GM19452 (cell line): ENCODE measurements at regions not wholly inside any gene's neighbourhood (a gene's known extent, or its start where the extent isn't known, plus 50 kb on each side); places are given as distances from the start of the nearest gene placed in this dataset.
"Not testable (repeated sequence)": the region's sequence is repeated elsewhere in the genome, so short reads cannot be mapped to it uniquely, and the experiment has no call there.

Experiments used
- ATAC-seq: cut with Tn5 transposase; IDR thresholded peaks from one replicate; pipeline ENCODE4 v1.9.1; 2021; ENCODE audit not compliant: unreplicated experiment

DNA sequence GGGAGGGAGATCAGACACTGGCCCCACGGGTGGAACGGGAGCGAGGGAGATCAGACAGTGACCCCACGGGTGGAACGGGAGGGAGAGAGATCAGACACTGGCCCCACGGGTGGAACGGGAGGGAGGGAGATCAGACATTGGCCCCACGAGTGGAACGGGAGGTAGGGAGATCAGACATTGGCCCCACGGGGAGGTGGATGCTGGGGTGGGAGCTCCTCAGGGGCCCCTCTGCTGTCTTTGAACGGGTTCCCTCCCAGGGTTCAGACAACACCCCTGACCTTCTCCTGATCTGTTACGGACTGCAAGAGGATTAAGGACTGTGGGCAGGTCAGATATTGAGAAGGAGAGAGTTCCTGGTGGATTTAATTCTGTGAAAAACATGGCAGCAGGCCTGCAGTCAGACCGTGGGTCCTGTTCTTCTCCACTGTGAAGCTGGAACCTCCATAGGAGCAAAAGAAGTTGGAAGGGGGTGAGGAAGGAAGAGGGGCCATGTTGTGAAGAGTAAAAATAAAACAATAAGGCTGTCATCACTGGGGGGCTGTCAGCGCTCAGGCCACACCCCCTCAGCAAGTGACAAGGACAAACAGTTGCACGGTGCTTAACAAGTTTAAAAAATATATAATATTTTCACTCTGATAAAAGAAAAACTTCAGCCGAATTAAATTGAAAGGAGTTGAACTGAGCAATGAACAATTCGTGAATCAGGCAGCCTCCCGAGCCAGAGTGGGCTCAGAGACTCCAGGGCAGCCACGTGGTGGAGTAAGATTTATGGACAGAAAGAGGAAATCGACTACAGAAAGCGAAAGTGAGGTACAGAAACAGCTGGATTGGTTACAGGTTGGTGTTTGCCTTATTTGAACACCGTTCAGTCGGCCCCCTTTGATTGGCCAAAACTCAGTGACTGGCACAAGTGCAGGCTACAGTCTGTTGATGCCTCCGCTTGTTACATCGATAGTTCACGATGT lies 348.7 kb upstream of the TNRC6C start:
- ATAC-seq: no peak

DNA sequence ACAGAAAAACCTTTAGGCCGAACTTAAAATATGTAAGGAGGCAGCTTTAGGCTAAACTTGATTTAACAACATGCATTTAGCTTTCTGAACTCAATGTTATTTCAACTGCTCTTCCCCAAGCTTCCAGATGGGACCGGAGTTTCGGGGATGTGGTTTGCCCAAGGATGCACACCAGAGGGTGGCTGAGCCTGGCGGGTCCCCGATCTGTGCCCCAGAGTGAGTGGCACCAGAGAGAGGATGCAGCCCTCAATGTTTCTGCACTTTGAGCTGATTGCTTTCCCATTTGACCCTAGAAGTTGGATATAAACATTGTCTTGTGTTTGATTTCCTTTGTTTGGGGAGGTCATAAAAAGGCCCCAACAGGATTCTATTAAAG lies 348.0 kb upstream of the TNRC6C start:
- no peak for ATAC-seq

DNA sequence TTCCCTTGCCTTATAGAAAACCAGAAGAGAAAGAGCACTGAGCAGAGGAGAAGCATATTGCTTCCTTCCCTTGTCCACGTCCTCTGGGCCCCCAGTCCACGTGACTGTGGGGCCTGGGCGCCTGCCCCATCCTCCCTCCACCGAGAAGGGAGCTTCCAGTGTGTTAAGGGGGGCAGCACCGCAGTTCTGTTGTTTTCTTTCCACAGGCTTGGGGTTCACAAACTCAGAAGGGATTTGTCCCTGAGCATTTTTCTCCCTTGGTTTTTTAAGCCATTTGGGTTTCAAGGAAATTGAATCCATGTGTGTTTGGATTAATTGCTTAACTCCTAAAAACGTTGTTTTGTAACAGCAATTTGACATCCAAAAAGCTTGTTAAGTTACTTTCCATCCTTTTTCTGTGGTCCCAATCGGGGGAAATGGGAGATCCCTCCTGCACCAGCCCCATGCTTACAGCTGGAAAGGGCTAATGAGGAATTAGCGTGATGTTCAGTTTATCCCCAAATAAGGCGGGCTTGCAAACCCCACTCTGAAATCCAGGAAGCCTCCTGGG lies 347.5 kb upstream of the TNRC6C start:
- ATAC-seq: no peak

DNA sequence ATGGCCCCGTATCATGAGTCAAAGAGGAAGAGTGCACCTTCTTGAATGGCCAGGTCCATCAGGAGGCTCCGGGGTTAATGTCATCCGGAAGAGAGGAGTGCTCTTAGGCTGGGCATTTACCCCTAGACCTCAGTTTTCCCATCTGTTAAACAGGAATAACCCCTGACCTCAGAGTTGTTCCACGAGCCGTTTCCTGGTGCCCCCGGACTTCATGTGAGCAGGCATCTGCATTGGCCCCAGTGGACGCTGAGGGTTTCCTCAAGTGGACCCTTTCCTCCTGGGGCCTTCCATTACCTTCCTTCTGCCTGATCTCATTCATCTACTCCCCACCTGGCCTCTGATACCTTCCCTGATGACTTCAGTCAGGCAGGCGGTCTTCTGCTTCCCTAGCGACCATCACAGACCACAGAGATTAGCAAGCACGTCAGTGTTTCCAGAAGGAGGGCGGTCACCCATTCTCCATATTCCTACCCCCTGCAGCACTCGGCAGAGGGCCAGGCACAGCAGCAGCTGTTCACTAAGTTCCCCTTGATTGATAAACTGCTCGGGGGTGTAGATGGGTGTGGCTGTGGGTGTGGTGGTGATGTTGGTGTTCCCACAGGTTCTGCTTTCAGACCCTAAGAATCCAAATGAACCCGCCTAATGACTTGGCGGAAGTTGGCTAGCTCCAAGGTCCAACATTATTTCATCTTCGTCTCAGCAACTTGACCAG lies 346.6 kb upstream of the TNRC6C start:
- ATAC-seq: no peak

DNA sequence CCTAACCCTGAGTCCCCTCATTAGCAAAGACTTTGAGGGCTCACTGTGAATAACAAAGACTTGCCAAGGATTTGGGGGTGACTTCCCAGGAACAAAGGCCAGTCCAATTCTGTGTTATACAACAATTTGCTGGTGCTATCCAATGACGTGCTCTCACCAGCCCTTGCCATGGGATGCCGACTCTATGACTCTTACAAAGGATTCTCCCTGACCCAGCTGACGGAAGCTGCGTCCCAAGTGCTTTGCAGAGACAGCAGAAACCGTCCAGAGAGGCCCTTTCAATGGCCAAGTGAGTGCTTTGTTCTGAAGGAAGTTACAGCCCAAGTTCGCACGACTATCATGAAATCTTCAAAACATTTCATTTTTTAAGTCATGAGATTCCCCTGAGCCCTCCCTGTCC lies 345.3 kb upstream of the TNRC6C start:
- no peak for ATAC-seq

DNA sequence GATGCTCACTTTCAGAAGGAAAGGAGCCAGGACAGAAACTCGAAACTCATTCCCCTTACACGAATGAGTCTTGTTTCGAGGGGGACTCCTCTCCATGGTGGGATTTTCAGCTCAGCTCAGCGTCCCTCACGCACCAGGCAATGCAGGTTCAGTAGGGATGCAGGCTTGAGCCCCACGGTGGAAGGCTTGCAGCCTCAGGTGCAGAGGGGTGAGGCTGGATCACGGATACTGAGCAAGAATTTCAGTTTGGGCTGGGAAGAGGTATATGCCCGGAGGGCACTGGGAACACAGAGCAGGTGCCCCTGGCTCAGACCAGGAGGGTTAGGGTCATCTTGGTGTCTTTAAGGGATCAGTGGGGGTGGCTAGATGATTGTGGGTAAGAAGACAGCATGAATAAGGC lies 344.9 kb upstream of the TNRC6C start:
- ATAC-seq: no peak

DNA sequence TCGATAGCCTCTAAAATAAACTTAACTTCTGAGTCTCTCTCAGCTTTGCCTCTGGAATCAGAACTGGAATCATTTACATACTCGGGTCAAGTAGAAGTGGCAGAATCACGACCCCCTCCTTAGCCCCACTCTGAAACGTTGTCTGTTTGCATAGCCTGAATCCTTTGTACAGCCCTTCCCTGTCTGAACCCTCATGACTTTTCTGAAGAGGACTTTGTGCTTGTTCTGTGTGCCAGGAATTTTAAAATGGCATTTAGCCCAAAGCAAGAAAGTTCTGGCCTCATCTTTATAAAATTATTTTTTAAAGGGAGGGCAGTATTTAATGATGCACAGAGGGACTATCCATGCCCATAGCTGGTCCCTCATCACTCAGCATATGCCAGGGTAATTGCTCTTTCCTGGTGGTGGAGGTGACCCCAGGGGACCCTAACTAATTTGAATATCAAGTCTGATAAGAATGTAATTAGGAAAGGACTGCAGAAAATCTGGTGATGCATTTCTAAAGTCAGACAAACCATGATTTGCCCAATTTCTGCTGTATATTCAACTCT lies 342.7 kb upstream of the TNRC6C start:
- ATAC-seq: no peak

DNA sequence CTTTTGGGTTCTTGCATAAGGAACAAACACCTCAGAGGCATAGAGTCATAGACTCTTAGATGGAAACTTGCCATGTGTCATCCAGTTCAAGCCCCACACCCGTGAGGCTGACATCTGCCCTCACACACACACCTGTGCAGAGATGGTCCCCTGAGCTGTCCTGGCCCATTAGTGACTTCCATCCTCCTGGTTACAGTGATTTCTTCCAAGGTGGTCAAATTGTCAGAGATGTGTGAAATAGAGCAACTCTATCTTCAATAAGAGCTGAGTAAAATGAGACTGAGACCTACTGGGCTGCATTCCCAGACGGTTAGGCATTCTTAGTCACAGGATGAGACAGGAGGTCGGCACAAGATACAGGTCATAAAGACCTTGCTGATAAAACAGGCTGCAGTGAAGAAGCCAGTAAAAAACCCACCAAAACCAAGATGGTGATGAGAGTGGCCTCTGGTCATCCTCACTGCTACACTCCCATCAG lies 342.2 kb upstream of the TNRC6C start:
- no peak for ATAC-seq

DNA sequence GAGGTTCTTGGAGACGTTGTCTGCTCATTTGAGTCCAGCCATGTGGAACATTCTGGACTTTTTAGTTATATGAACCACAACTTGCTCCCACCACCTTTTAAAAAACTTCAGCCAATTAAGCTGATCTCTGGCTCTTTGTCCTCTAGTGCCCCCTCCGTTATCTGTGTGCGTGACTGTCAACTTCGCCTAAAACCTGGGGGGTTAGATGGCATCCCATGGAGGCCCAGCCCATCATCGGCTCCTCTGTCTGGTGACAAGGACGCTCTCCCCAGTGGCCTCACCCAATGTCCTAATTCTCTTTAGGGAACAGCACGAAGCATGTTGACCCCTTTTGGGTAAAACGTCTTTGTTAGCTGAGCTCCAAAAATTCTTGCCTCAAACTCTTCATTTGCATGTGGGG lies 341.0 kb upstream of the TNRC6C start:
- no peak for ATAC-seq

DNA sequence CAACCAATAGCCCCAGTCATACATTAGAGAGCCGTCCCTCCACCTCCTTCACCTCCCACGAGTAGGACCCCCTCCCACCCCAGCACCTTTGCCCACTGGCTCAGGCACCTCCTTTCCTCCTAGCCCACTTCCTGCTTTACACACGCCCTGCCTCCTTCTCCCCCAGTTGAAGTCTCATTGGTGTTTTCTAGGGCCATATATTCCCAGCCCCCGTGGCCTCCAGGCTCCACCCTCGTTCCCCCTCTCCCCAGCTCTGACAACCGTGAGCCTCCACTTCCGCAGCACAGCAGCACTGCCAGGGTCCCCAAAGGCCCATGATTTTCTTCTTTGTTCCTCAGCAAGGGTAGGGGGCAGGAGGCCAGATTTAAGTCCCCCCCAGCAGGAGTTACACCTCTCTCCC lies 340.3 kb upstream of the TNRC6C start:
- ATAC-seq: no peak

DNA sequence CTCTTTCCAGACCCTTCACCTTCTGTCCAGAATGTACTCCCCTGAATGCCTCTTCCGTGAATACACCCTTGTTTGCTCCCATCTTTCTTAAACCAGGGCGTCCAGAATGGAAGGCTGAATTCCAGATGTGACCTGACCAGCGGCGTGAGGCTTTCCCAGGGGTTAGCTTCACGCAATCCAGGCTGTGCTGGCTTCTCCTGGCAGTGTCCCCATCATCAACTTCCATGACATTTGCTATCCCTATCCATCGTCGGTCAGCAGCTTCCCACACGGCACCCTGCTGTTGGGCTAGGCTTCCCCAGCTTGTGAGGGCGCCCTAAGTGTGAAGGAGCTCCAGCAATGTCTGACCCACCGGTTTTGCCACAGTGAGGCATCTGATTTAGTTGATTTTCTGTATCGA lies 339.8 kb upstream of the TNRC6C start:
- no peak for ATAC-seq

DNA sequence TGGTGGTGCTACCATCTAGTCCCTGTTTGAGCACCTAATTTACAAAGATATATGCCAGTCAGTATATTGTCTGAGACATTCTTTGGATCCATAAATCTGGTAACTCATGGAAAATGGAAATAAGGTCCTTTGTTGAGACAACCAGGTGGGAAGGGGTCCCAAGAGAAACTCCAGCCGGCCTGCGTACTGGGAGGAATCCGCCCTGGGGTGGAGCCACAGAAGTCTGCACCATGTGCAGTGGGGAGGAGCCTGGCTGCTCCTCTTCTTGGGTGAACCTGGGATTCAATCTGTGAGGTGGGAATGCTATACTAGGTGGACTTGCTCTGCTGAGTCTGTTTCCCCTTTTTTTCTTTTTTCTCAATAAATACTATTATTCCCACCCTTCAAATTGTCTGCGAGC lies 339.2 kb upstream of the TNRC6C start:
- no peak for ATAC-seq

DNA sequence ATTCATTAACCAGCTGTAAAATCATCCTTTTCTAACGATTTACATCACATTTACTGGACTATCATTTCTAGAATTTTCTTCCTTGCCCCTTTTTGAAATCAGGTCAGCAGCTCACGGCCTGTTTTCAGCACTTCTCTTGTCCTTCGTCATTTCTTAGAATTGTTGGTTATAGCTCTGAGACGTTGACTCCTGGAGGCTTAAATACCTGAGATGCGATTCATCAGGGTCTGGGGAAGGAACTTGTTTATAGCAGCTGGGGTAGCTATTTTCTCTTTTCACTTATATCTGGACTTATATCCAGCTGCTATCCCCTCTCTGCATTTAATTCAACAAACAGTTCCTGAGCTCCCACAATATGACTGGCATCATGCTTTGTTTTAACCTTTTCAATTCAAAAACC lies 338.7 kb upstream of the TNRC6C start:
- ATAC-seq: no peak

DNA sequence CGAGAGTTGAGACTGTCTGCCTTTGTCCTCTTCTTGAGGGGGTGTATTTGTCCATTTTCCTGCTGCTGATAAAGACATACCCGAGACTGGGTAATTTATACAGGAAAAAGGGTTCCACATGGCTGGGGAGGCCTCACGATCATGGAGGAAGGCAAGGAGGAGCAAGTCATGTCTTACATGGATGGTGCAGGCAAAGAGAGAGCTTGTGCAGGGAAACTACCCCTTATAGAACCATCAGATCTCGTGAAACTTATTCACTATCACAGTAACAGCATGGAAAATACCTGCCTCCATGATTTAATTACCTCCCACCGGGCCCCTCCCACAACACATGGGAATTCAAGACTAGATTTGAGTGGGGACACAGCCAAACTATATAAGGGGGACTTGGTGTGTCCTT lies 338.2 kb upstream of the TNRC6C start:
- ATAC-seq: no peak

DNA sequence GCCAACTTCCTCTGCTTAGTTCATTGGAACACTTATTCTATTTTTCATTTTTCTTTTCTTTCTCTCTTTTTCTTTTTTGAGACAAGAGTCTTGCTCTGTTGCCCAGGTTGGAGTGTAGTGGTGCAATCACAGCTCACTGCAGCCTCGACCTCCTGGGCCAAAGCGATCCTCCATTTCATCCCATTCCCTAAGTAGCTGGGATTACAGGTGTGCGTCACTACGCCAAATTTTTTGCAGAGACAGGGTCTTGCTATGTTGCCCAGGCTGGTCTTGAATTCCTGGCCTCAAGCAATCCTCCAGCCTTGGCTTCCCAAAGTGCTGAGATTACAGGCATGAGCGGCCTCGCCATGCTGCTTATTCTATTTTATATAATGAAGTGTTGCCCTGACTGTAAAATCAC lies 336.4 kb upstream of the TNRC6C start:
- not testable (repeated sequence) for ATAC-seq

DNA sequence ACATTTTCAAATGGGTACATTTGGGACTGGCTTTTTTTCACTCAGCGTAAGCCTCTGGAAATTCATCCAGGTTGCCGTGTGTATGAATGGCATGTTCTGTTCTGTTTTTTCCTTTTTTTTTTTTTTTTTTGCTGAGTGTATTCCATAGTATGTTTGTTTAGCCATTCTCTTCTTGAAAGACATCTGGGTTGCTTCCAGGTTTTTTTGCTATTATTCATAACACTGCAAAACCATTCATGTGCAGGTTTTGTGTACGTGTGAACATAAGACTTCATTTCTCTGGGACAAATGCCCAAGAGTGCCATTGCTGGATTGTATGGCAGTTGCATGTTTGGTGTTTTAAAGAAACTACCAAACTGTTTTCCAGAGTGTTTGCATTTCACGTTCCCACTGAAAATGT lies 335.9 kb upstream of the TNRC6C start:
- no peak for ATAC-seq

DNA sequence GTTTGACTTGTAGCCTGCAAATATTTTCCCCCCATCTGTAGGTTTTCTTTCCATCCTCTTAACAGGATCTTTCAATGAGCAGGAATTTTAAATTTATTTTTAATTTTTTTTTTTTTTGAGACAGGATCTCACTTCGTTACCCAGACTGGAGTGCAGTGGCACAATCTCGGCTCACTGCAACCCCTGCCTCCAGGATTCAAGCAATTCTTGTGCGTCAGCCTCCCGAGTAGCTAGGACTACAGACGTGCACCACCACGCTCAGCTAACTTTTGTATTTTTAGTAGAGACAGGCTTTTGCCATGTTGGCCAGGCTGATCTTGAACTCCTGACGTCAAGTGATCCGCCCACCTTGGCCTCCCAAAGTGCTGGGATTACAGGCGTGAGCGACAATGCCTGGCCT lies 335.2 kb upstream of the TNRC6C start:
- not testable (repeated sequence) for ATAC-seq

DNA sequence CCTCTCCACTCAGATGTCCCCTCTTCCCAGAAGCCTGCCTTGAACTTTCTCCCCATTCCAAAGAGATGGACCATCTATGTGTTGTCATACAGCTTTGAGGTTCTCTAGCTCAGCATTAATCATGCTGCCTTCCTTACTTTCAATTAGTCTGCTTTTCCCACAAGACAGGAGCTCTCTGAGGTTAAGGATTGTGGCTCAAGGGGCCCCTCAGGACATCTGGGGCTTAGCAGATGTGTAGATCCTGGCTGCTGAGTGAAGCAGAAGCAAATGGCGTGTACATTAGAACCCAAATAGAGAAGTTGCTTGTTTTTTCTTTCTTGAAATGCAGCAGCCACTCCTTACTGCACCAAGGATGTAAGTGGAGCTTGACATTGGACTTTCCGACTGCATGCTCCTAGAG lies 330.5 kb upstream of the TNRC6C start:
- ATAC-seq: no peak

DNA sequence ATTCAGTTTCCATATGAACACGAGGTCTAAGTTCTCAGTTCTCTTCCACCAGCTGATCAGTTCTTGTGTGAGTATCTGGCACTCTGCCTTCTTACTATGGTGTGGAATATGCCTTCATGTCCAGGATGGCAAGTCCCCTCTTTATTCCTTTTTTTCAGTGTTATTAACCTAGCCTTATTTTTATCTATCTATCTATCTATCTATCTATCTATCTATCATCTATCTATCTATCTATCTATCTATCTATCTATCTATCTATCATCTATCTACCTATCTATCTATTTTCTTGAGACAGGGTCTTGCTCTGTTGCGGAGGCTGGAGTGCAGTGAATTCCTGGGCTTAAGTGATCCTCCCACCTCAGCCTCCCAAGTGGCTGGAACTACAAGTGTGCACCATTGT lies 329.2 kb upstream of the TNRC6C start:
- not testable (repeated sequence) for ATAC-seq

DNA sequence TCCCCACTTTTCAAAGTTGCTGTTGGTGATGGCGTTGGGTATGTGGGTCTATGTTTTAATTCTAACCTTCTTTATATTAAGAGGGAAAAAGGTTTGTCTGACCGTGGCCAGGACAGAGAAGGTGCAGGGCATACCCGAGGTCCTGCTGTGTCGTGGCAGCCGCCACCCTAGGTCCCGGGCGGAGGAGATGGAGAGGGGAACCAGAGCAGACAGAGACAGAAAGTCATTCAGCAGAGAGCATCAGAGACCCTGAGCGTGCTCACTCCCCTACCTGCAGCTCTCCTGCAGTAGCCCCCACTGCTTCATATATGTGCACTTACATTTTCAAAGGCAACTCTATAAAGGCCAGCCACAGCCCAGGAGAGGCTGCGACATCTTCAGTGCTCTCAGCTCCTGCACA lies 327.2 kb upstream of the TNRC6C start:
- ATAC-seq: no peak

DNA sequence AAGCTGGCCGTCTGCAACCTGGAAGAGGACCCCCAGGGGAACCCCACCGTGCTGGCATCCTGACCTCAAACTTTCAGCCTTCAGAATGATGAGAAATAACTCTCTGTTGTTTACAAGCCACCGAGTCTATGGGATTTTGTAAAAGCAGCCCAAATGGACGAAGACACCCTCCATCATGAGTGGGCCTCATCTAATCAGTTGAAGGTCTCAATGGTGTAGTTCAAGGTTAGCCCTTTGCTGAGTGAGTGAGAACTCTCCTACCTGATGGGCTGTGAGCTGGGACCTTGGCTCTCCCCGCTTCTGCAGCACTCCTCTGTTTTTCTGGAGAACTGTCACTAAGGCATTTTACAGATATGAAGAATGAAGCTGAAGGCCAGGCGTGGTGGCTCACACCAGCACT lies 325.9 kb upstream of the TNRC6C start:
- no peak for ATAC-seq

DNA sequence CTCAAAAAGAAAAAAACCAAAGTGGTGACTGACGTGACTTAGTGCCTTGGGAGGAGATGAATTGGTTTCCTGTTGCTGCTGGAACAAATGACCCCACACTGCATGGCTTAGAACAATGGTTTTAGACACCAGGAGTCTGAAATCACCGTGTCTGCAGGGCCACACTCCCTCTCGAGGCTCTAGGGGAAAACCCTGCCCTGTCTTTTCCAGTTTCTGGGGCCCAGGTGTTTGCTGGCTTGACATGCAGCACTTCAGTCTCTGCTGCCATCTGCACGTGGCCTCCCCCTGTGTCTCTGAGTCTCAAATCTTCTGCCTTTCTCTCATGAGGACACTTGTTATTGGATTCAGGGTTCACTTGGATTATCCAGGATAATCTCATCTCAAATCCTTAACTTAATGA lies 323.8 kb upstream of the TNRC6C start:
- ATAC-seq: no peak
